ENCODE measurements at regions not wholly inside any gene's neighbourhood (a gene's known extent, or its start where the extent isn't known, plus 50 kb on each side); places are given as distances from the start of the nearest gene placed in this dataset.

DNA sequence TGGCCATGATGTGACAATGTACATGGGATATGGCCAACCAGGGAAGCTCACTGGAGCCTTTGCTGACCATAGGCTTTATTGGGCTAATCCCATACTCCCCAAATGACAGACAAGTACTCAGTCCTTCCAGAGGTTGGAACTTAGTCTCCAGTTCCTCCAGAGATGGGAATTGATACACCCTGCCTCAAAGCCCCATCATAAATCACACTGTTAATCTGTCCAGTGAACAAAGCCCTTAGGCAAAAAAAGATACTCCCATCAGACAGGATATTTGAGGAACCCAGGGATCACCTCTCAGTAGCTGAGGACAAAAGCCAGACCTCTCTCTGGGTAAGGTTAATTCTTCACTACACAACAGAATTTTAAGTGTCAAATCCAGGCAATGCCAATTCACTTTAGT, 247.5 kb upstream of the CDH20 start:
- H3K27ac Mint-ChIP-seq, result no peak overlapping the region
- no peak overlapping the region for H3K4me3 Mint-ChIP-seq
- peaks cover 4% of the 10 kb centered on the region for H3K4me1 Mint-ChIP-seq
- TF ChIP-seq, protein P1, sequence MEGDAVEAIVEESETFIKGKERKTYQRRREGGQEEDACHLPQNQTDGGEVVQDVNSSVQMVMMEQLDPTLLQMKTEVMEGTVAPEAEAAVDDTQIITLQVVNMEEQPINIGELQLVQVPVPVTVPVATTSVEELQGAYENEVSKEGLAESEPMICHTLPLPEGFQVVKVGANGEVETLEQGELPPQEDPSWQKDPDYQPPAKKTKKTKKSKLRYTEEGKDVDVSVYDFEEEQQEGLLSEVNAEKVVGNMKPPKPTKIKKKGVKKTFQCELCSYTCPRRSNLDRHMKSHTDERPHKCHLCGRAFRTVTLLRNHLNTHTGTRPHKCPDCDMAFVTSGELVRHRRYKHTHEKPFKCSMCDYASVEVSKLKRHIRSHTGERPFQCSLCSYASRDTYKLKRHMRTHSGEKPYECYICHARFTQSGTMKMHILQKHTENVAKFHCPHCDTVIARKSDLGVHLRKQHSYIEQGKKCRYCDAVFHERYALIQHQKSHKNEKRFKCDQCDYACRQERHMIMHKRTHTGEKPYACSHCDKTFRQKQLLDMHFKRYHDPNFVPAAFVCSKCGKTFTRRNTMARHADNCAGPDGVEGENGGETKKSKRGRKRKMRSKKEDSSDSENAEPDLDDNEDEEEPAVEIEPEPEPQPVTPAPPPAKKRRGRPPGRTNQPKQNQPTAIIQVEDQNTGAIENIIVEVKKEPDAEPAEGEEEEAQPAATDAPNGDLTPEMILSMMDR (IDR thresholded peaks at IDR 0.05; ENCODE audit: unreplicated experiment in 3 of 3), result no peak
- no peaks in the 10 kb centered on the region for H3K9me3 Mint-ChIP-seq
- H3K27me3 Mint-ChIP-seq (ENCODE audit: low read depth), result peaks cover 7% of the 10 kb centered on the region
- no peaks in the 10 kb centered on the region for H3K36me3 Mint-ChIP-seq (ENCODE audit: low read depth)

DNA sequence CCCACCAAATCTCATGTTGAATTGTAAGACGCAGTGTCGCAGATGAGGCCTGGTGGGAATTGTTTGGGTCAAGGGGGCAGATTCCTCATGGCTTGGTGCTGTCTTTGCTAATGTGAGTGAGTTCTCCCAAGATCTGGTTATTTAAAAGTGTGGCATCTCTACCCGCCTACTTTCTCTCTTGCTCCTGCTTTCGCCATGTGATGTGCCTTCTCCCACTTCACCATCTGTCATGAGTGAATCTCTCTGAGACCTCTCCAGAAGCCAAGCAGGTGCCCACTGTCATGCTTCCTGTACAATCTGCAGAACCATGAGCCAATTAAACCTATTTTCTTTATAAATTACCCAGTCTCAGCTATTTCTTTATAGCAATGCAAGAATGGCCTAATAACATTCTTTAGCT, 246.6 kb upstream of the CDH20 start:
- no peaks in the 10 kb centered on the region for H3K9me3 Mint-ChIP-seq
- H3K4me1 Mint-ChIP-seq, result no peaks in the 10 kb centered on the region
- H3K36me3 Mint-ChIP-seq (ENCODE audit: low read depth), result no peaks in the 10 kb centered on the region
- TF ChIP-seq, protein P1 (IDR thresholded peaks at IDR 0.05; ENCODE audit: unreplicated experiment in 3 of 3), result no peak
- H3K27ac Mint-ChIP-seq, result no peak overlapping the region
- H3K27me3 Mint-ChIP-seq (ENCODE audit: low read depth), result peaks cover 7% of the 10 kb centered on the region
- no peak overlapping the region for H3K4me3 Mint-ChIP-seq

DNA sequence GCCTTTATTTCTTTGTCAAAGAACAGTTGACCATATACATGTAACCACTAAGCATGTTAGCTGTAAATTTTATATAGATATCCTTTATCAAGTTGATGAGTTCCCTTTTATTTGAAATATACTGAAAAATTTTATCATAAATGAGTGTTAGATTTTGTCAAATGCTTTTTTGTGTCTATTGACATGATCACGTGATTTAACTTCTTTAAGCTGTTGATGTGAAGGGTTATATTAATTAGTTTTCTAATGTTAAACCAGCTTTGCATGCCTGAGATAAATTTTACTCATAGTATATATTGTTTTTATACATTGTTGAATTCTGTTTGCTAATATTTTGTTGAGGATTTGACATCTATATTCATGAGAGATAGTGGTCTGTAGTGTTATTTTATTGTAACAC, 241.9 kb upstream of the CDH20 start:
- Mint-ChIP-seq H3K27me3 (ENCODE audit: low read depth) (peaks cover 7% of the 10 kb centered on the region), H3K27ac (no peak overlapping the region), H3K4me3 (no peak overlapping the region), H3K4me1 (no peaks in the 10 kb centered on the region), H3K36me3 (ENCODE audit: low read depth) (no peaks in the 10 kb centered on the region), H3K9me3 (no peaks in the 10 kb centered on the region)
- TF ChIP-seq, protein P1 (IDR thresholded peaks at IDR 0.05; ENCODE audit: unreplicated experiment in 3 of 3), result no peak

DNA sequence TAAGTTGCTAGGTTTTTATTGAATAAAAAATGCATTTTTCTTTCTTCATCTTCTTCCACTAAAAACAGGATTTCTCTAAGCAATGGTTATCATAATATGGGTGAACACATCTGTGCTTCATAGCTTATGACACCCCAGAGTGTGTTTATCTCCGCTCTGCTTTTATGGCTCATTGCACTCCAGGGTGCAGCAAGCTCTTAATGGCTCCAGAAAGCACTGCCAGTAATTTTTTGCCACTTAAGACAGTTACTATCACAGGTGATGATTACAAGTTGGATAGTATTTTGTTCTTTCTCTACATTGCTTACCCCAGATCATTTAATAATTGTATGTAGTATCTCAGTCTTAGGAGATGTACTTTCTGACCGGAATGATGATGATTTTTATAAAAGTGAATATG, 239.3 kb upstream of the CDH20 start:
- Mint-ChIP-seq H3K9me3 (no peaks in the 10 kb centered on the region), H3K27ac (no peak overlapping the region), H3K36me3 (ENCODE audit: low read depth) (no peaks in the 10 kb centered on the region), H3K4me3 (no peak overlapping the region), H3K4me1 (no peaks in the 10 kb centered on the region), H3K27me3 (ENCODE audit: low read depth) (peaks cover 2% of the 10 kb centered on the region)
- TF ChIP-seq, protein P1 (IDR thresholded peaks at IDR 0.05; ENCODE audit: unreplicated experiment in 3 of 3), result no peak

DNA sequence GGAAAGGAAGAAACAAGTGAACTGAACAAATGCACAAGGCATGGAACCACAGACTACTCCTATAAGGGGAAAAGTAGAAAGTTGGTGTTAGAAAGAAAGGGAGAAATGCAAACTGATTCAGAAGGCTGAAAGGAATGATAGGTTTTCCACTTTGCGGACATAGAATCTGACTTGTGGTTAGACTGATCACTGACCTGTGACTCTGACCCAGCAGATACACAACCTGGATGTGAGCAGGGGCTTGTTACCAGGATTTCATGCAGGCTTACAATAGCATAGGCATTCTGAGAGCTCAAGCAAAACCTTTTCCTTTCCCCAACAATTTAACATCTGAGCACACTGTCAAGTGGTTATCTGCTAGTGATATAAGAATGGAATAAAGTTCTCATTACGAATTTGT, 237.0 kb upstream of the CDH20 start:
- TF ChIP-seq, protein P1 (IDR thresholded peaks at IDR 0.05; ENCODE audit: unreplicated experiment in 3 of 3), result no peak
- Mint-ChIP-seq H3K36me3 (ENCODE audit: low read depth) (no peaks in the 10 kb centered on the region), H3K27me3 (ENCODE audit: low read depth) (no peaks in the 10 kb centered on the region), H3K9me3 (no peaks in the 10 kb centered on the region), H3K27ac (no peak overlapping the region), H3K4me1 (no peaks in the 10 kb centered on the region), H3K4me3 (no peak overlapping the region)

DNA sequence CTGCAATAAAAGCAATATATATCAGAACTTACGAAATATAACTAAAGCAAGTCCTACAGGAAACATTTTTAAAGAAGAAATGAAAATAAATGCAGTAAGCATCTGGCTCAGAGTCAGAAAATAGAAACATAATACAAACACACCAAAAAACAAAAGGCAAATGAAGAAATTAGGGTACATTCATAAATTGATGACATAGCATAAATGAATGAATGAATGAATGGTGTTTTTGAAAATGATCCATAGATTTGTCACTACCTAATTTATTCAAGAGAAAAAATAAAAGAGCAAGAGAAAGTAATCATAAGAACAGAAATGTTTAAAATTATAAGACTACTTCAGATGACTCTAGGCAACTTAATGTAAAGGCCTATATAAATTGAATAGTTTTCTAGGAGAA, 226.1 kb upstream of the CDH20 start:
- Mint-ChIP-seq H3K27me3 (ENCODE audit: low read depth) (no peaks in the 10 kb centered on the region), H3K36me3 (ENCODE audit: low read depth) (no peaks in the 10 kb centered on the region), H3K9me3 (no peaks in the 10 kb centered on the region), H3K4me1 (no peaks in the 10 kb centered on the region), H3K4me3 (no peak overlapping the region), H3K27ac (no peak overlapping the region)
- TF ChIP-seq, protein P1 (IDR thresholded peaks at IDR 0.05; ENCODE audit: unreplicated experiment in 3 of 3), result no peak

Measured in nephron (organoid).